Lower leg skin (tissue), 3 donors: ENCODE measurements at regions not wholly inside any gene's neighbourhood (a gene's known extent, or its start where the extent isn't known, plus 50 kb on each side); places are given as distances from the start of the nearest gene placed in this dataset.

ENCODE experiments used
- POLR2A ChIP-seq, 2 donors: fragments of 450-650 bp; IDR thresholded peaks; one replicate each; pipeline ENCODE4 v1.6.1; 2016 to 2017; ENCODE audit warnings: antibody characterized with exemption in 2 of 2, mild to moderate bottlenecking in 1 of 2, moderate library complexity in 1 of 2
- TF ChIP-seq, protein P1 (sequence below), 3 donors: fragments of 450-650 bp; IDR thresholded peaks; one replicate each; pipeline ENCODE4 v1.5.1; 2016; ENCODE audit warnings: antibody characterized with exemption in 3 of 3, mild to moderate bottlenecking in 3 of 3, moderate library complexity in 2 of 3

DNA sequence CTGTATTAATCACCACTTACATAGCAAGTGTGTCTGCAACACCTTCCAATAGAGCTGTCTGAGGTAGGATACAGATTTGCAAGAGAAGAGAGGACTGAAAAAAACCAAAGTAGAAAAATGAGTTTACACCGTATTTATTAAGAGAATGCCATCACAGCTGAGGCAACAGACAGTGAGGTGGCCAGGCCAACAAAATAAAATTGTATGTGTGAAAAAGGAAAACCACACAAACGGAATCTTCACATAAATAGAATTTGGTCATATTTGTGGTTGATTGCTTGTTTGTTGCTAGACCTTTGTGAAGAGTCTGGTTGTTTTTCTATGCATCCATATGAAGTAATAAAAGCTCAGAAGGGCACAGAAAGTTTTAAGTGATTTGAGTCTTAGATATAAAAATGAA, 157.8 kb upstream of the TSHZ2 start:
- TF ChIP-seq, protein P1, sequence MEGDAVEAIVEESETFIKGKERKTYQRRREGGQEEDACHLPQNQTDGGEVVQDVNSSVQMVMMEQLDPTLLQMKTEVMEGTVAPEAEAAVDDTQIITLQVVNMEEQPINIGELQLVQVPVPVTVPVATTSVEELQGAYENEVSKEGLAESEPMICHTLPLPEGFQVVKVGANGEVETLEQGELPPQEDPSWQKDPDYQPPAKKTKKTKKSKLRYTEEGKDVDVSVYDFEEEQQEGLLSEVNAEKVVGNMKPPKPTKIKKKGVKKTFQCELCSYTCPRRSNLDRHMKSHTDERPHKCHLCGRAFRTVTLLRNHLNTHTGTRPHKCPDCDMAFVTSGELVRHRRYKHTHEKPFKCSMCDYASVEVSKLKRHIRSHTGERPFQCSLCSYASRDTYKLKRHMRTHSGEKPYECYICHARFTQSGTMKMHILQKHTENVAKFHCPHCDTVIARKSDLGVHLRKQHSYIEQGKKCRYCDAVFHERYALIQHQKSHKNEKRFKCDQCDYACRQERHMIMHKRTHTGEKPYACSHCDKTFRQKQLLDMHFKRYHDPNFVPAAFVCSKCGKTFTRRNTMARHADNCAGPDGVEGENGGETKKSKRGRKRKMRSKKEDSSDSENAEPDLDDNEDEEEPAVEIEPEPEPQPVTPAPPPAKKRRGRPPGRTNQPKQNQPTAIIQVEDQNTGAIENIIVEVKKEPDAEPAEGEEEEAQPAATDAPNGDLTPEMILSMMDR (IDR thresholded peaks at IDR 0.05) = no peak
- TF ChIP-seq POLR2A (IDR thresholded peaks at IDR 0.05) = no peak
